ENCODE measurements at regions not wholly inside any gene's neighbourhood (a gene's known extent, or its start where the extent isn't known, plus 50 kb on each side); places are given as distances from the start of the nearest gene placed in this dataset.

- Histone ChIP-seq H3K4me3 (replicated peaks in 1 of 3) (no peak overlapping the region), H3K27me3 (no peaks in the 10 kb centered on the region), H3K9me3 (no peaks in the 10 kb centered on the region), H3K27ac (no peak overlapping the region), H3K4me1 (no peaks in the 10 kb centered on the region), H3K36me3 (no peaks in the 10 kb centered on the region)
- intact Hi-C loops (cut with DNase I), result no loop called here
- WGBS, 2 donors, result 91 to 96% methylated on average over 2 of the region's 2 CpGs
- TF ChIP-seq POLR2A (IDR thresholded peaks at IDR 0.05), result no peak
- no peak for TF ChIP-seq CTCF (IDR thresholded peaks at IDR 0.05)
- no peak for DNase-seq
Measured at GRCh38 chr5:67483453-67484030, 286.9 kb upstream of the CD180 start.

DNA sequence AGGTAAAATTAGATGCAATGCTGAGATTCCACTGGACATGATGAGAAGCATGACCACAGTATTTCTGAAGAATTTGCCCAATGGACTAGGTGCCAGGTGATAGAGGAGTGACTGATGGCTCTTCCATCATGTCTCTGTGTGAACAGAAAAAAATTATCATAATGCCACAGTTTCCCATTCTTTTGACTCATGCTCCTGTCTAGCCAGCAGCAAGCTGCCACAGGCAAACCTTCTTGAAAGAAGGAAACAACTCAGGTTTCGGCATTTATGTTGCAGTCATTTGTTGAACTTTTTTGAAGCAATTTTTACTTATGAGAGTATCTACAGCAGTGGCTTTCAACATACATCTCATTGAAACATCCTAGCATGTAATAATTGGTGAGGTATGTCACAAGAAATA is 284.8 kb upstream of the CD180 start:
- TF ChIP-seq POLR2A (IDR thresholded peaks at IDR 0.05) (no peak), CTCF (IDR thresholded peaks at IDR 0.05) (no peak)
- no peak for DNase-seq
- WGBS, 2 donors, result 93 to 100% methylated on average over 1 of the region's 1 CpG
- Histone ChIP-seq H3K27ac (no peak overlapping the region), H3K27me3 (no peaks in the 10 kb centered on the region), H3K4me1 (peaks cover 3 to 5% of the 10 kb centered on the region in 2 donors), H3K36me3 (no peaks in the 10 kb centered on the region), H3K9me3 (no peaks in the 10 kb centered on the region), H3K4me3 (replicated peaks in 1 of 3) (no peak overlapping the region)
- intact Hi-C loops (cut with DNase I), result no loop called here

GRCh38 chr5:67478337-67478736 is 281.7 kb upstream of the CD180 start:
- DNase-seq, result no peak
- Histone ChIP-seq H3K9me3 (no peaks in the 10 kb centered on the region), H3K4me1 (peaks cover 4 to 6% of the 10 kb centered on the region in 2 donors), H3K27ac (no peak overlapping the region), H3K36me3 (no peaks in the 10 kb centered on the region), H3K4me3 (replicated peaks in 1 of 3) (no peak overlapping the region), H3K27me3 (no peaks in the 10 kb centered on the region)
- TF ChIP-seq CTCF (IDR thresholded peaks at IDR 0.05) (no peak), POLR2A (IDR thresholded peaks at IDR 0.05) (no peak)
- WGBS, 2 donors, result 80 to 84% methylated on average over 2 of the region's 2 CpGs
- intact Hi-C loops (cut with DNase I), result no loop called here

GRCh38 chr5:67476995-67477394 is 280.4 kb upstream of the CD180 start:
- Histone ChIP-seq H3K36me3 (no peaks in the 10 kb centered on the region), H3K4me3 (replicated peaks in 1 of 3) (no peak overlapping the region), H3K4me1 (peaks cover 4 to 6% of the 10 kb centered on the region in 2 donors), H3K27me3 (no peaks in the 10 kb centered on the region), H3K27ac (no peak overlapping the region), H3K9me3 (no peaks in the 10 kb centered on the region)
- DNase-seq, result no peak
- TF ChIP-seq CTCF (IDR thresholded peaks at IDR 0.05) (no peak), POLR2A (IDR thresholded peaks at IDR 0.05) (no peak)
- intact Hi-C loops (cut with DNase I), result no loop called here
- WGBS, 2 donors, result 100% methylated on average over 1 of the region's 1 CpG

GRCh38 chr5:67476531-67476930 is 279.9 kb upstream of the CD180 start:
- H3K9me3 ChIP-seq, result no peaks in the 10 kb centered on the region
- no peak for DNase-seq
- WGBS, 2 donors, result 39 to 59% methylated on average over 3 of the region's 3 CpGs

More at GRCh38 chr5:67476531-67476930, 279.9 kb upstream of the CD180 start:
- H3K4me1 ChIP-seq, result peaks cover 4 to 6% of the 10 kb centered on the region in 2 donors
- no peak overlapping the region for H3K27ac ChIP-seq
- intact Hi-C loops (cut with DNase I), result no loop called here
- TF ChIP-seq CTCF (IDR thresholded peaks at IDR 0.05), result no peak
- TF ChIP-seq POLR2A (IDR thresholded peaks at IDR 0.05), result no peak
- no peaks in the 10 kb centered on the region for H3K36me3 ChIP-seq
- no peaks in the 10 kb centered on the region for H3K27me3 ChIP-seq
- no peak overlapping the region for H3K4me3 ChIP-seq (replicated peaks in 1 of 3)
